NCI-H82 treated with DMSO at 0.1 percent for 48 hours (cell line): ENCODE measurements at regions not wholly inside any gene's neighbourhood (a gene's known extent, or its start where the extent isn't known, plus 50 kb on each side); places are given as distances from the start of the nearest gene placed in this dataset.

Experiments used
- DNase-seq: peaks from one replicate; lab custom pipeline; 2025; ENCODE audit not compliant: unreplicated experiment; lab: John Stamatoyannopoulos, UW

DNA sequence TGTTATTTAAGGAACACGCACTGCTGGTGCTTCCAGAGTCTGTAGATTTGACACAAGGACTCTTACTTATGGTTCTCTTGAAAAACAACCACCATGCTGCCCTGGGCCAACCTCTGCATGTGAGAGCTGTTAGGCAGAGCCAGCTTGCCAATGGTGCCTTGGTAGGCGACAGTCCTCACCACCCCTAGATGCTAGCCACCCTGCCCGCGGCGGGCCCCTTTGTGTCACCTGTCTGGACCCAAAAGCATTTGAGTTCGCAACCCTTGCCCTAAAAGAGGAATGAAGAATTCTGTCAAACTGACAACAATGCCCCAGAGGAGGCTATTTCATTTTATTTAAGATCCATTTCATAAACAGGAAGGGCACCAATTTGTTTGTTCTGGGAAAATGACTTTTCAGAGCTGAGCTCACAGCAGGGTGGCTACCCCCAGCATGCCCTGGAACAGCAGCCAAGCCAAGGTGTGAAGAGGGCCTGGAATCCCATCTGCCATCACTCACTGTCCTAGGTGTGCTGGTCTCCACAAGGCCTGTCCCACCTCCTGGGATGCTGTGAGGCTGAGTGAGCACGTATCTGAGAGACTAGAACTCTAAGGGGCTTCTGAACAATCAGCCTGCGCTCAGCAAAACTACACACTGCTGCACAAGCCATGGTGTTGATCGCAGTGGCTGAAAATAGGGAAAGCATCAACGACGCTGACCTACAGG, 63.8 kb upstream of the FZD10 start:
- DNase-seq, result no peak

DNA sequence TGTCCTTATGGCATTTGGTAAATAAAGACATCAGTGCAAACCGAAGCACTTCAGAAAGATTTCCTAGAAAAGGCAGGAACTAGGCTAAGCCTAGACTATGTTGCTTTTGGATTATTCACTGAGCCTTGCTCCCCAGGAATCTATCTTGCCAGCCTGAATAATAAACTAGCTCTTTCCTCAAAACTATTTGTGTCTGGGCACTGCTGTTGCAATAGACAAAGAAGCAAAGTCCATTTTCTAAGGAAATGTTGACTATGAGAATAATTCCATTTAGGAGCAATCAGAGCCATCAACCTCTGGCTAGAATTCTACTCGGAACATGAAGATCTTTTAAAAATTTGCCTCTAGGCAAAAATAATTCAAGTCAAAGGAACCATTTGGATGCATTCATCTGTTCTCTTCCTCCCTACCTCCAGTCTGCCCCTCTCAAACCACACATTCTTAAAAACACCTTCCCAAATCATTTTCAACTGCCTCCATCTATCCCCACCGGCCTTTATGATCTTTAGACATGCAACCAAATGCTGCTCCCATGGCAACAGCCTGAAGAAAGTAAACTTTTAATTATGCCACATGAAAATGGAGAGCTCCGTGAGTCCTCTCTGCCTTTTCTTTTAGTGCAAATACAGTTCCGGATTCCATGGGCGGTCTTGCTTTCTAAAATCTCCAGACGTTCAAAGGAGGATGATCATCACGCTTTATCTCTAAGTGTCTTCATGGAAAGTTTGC, 61.5 kb upstream of the FZD10 start:
- DNase-seq, result no peak

DNA sequence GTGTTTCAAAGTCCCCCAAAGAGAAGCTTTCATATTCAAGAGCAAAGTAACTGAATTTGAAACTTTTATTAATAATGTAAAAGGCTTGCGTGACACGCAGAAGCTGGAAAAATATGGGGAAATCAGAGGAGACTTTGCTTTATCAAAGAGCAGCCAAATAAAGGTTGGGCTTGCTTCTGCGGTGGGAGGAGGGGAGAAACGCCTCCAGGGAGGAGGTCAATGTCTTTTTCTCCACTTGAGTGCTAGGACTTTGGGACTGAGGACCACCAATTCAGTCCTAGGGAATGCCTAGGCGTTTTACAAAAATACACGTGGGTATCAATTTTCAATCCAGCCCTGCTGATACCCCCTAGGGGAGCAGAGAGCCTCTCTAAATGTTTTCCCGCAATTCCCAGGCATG, 60.9 kb upstream of the FZD10 start:
- no peak for DNase-seq

DNA sequence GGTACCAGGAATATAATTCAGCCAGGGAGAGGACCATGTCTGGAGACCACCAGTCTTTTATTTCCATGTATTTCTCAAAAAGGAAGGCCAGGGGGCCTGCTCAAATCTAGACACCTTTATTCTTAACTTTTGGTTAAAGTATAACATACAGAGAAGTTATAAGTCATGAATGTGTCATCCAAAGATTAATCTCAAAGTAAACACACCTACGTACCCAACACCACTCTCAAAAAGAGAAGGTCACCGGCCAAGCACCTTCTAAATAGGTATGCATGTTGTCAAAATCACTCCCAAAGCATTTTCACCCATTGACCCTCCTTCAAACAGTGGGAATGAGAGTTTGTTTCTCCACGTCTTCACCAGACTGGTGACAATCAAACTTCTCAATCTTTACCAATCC, 60.0 kb upstream of the FZD10 start:
- no peak for DNase-seq

DNA sequence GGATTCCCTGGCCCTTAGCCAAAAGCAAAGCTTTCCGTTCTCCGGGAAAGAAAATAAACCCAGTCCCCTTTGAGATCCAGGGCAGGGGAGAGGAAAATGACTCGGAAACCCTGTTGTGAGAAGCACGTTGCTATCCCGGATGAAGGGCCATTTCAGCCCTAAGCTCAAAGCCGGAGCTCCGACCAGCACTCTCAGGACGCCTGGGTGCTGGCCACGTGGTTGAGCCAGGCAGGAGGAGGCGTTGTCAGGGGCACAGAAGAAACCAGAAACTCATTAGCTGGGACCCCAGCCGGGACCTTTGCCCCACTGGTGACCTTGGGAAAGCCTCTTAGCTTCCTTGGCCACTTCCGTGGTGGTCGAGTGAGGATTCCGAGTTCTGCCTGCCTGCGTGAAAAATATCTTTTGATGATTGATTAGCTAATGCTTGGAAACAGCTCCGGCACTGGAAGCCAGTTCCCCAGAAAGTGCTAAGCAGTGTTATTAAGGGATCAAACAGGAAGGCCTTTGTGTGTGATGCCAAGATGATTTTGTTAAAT, 57.6 kb upstream of the FZD10 start:
- no peak for DNase-seq

DNA sequence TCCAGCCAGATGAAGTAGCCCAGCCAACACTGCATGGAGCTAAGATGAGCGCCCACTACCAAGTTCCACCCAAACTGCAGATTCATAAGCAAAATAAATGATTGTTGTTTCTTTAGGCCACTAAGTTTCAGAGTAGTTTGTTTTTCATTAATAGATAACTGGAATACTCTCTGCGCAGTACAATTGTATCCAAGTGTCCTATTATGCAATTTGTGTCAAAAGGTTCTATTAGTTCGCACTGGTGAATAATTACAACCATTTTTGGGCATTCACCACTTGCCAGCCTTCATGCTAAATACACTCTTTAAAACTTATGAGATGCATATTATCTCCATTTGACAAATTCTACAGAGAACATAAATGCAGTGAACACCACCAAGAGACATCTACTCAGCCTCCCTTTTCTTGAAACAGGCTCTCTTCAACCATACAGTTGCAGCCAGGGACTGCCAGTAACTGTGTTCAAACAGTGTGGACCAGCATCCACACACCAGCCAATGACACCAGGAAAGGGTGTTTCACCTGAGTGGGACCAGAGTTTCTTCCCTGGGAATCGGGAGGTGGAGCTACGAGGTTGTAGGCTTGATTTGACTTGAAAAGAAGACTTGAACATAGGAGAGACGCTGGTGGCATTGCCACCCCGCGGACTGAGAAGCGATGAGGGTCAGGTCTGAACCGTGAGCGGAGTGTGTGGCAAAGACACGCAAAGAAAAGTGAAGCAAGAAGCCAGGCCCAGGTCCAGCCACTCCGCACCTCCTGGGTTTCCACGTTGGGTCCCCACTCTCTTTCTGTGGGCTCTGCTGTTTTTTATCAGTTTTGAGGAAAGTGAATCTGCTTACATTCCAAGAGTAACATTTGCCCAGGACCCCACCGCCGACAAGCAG, 53.0 kb upstream of the FZD10 start:
- no peak for DNase-seq

DNA sequence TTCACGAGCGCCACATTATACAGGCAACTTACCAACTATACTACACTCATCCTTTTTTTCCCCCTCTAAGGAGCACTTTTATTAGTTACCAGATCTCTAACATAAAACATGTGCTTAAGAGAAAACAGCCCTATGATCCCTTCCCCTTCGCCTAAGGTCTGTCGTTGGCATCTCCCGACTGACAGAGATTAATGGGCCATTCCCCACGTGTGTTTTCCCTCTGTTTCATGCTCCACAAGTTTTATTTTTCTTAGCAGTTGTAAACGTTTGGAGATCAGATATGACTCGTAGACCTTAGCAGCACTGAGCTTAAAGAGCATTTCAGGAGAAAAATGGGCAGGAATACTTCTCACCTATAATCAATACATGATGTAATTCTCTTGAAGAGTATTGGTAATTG, 51.4 kb upstream of the FZD10 start:
- no peak for DNase-seq

DNA sequence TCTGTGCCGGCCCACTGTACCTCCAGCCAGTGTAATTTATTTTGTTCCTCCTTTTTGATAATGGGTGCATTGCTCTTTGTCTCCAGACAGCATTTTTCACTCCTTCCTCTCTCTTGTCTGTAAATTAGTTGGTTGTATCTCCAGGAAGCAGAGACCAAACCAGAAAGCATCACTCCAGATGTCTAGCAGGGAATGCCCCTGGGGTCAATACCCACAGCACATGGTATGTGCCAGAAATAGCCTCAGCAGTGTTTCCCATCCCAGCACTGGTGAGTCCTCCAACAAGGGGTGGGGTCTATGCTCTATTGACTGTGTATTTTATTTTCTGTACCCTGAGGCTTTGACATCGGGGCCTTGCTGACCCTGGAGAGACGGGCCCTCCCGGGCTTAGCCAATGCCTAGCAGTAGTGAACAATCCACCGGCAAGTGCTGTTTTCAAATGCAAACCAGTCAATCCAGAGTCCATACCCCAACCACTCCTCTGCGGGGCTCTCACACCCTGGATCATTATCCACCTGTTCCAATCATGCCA, 50.2 kb upstream of the FZD10 start:
- DNase-seq, result no peak
